NB4 (cell line): ENCODE measurements at regions not wholly inside any gene's neighbourhood (a gene's known extent, or its start where the extent isn't known, plus 50 kb on each side); places are given as distances from the start of the nearest gene placed in this dataset.

Experiments used
- DNase-seq: peaks from one replicate; pipeline ENCODE4 v3.0.0; 2010; ENCODE audit warnings: low read depth
- H3K4me3 ChIP-seq: one replicate; pipeline ENCODE4 v1.5.1; 2011; ENCODE audit warnings: mild to moderate bottlenecking, low read depth, low read length, moderate library complexity
- MYC ChIP-seq: IDR thresholded peaks from 2 replicates; pipeline ENCODE4 v1.6.1; 2011; ENCODE audit warnings: low read depth, low read length
- POLR2A ChIP-seq: IDR thresholded peaks from 2 replicates; pipeline ENCODE4 v1.6.1; 2011; ENCODE audit warnings: mild to moderate bottlenecking; ENCODE audit not compliant: insufficient read length; ENCODE audit errors: extremely low read depth
- TF ChIP-seq, protein P1 (sequence below): IDR thresholded peaks from one replicate; pipeline ENCODE4 v1.5.1; 2012; ENCODE audit warnings: low read depth, low read length
- TF ChIP-seq, protein P2 (sequence below): IDR thresholded peaks from 2 replicates; pipeline ENCODE4 v1.6.1; 2011; ENCODE audit warnings: low read depth, low read length

DNA sequence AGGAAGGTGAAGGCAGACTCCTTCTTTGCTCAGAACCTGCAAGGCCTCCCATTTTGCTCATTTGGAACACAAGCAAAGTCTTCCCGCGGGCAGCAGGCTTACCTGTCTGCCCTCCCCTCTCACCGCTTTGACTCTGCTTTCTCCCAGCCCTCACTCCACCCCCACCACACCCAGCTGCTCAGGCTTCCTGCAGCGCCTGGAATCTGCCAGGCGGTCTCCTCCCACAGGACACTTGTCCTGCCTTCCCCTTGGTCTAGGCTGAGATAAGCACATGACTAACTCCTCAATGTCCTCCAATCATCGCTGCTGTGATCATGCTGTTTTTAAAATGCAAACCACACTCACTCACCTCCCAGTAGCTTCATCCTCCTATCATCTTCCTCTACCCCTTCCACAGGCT lies 430.0 kb downstream of the ZNF516 start:
- no peak overlapping the region for H3K4me3 ChIP-seq
- TF ChIP-seq POLR2A (no peak), MYC (no peak)
- TF ChIP-seq, protein P1, sequence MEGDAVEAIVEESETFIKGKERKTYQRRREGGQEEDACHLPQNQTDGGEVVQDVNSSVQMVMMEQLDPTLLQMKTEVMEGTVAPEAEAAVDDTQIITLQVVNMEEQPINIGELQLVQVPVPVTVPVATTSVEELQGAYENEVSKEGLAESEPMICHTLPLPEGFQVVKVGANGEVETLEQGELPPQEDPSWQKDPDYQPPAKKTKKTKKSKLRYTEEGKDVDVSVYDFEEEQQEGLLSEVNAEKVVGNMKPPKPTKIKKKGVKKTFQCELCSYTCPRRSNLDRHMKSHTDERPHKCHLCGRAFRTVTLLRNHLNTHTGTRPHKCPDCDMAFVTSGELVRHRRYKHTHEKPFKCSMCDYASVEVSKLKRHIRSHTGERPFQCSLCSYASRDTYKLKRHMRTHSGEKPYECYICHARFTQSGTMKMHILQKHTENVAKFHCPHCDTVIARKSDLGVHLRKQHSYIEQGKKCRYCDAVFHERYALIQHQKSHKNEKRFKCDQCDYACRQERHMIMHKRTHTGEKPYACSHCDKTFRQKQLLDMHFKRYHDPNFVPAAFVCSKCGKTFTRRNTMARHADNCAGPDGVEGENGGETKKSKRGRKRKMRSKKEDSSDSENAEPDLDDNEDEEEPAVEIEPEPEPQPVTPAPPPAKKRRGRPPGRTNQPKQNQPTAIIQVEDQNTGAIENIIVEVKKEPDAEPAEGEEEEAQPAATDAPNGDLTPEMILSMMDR, result no peak
- DNase-seq, result no peak

DNA sequence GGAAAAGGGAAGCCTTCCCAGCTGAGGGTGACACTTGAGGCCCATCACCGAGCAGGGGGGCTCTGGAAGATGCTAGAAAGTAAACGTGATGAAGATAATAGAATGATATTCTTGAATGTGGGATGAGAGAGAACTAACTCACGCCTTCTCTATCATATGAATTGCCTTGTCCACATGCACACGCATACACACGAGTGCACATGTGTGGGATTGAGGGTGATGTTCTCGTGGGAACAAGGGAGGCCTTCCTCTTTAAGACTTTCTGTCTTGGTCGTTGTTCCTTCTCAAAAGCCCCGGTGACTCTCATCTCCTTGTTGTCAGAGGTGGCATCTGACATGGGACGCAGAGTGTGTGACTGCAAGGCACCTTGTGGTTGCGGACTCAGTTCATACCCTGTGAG lies 436.9 kb downstream of the ZNF516 start:
- no peak overlapping the region for H3K4me3 ChIP-seq
- TF ChIP-seq POLR2A, result no peak
- TF ChIP-seq, protein P2, sequence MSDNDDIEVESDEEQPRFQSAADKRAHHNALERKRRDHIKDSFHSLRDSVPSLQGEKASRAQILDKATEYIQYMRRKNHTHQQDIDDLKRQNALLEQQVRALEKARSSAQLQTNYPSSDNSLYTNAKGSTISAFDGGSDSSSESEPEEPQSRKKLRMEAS, result no peak
- TF ChIP-seq, protein P1, result no peak
- no peak for DNase-seq

DNA sequence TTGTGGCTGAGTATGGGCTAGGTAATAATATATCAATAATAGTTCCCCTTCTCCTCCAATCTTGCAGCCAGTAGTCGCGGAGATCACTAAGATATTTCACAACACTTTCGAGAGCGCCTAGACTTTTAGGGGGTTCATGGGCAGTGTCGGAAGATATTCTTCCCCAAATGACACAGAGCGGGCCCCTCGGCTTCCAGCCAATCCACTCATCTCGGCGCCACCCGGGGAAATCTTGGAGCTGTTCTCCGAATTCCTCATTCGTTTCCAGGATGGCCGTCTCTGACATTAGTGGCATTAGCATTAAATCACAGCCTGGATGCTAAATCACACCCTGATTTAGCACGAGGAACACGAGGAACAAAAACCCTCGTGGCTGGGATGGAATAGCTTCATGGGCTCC lies 437.7 kb downstream of the ZNF516 start:
- no peak for DNase-seq
- TF ChIP-seq, protein P1, result no peak
- TF ChIP-seq, protein P2, result no peak
- TF ChIP-seq POLR2A (no peak), MYC (no peak)
- no peak overlapping the region for H3K4me3 ChIP-seq

DNA sequence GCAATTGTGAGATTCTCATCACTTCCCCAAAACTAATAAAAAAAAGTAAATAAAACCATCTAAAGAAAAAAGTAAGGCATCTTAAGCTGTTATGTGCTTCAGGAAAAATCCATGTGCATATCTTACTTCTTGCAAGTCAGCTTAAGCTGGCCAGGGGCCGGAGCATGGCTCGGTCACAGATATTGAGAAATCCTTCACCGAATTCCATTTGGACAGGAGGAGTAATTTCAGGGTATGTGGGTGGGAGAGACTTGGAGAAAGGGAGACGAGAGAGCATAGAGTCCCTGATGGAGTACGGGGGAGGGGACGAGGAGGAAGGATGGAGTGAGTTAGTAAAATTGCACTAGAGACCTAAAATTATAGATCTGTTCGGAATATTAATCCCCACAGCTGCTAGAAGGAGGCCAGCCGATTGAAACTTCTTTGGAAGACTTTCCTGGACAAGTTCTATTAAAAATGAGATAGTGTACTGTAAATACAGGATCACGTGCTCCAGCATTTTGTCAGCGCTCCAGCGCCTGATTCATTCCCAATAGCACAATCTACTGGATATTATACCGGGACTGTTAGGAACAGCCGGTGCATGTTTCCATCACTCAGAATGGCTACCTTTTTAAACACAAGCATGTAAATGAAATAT lies 438.5 kb downstream of the ZNF516 start:
- TF ChIP-seq MYC (no peak), POLR2A (no peak)
- TF ChIP-seq, protein P2, result no peak
- TF ChIP-seq, protein P1, result no peak
- no peak overlapping the region for H3K4me3 ChIP-seq
- DNase-seq, result no peak

DNA sequence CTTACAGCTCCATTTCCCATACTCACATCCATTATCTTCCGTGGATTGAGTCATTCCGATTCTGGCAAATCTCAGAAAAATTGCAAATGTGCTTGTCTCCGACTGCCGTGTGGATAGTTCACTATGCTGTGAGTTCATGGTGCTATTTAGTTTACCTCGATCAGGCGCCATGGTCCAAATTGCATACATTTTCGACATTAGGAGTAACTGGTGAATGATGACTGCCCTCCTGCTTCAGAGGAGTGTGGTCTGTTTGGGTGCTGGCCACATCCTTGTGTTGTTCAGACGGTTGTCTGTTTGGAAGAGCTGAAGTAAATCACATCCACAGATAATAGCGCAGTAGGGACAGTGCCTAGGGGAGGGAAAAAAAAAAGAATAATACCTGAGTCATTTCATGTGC lies 439.5 kb downstream of the ZNF516 start:
- TF ChIP-seq POLR2A, result no peak
- TF ChIP-seq, protein P1, result no peak
- TF ChIP-seq MYC, result no peak
- TF ChIP-seq, protein P2, result no peak
- H3K4me3 ChIP-seq, result no peak overlapping the region
- no peak for DNase-seq

DNA sequence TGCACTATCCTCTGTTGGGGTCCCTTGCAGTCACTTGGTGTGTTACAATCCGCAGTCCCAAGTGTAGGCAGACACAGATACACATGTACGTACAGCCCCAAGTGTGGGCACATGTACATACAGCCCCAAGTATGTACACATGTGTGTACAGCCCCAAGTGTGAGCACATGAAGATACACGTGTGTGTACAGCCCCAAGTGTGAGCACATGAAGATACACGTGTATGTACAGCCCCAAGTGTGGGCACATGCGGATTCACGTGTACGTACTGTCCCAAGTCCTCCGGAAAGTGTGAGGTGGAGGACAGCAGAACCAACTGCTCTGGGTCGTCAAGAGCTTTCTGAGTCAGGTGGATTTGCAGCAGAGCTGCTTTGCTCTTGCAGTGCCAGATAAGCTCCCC lies 440.0 kb downstream of the ZNF516 start:
- TF ChIP-seq MYC (no peak), POLR2A (no peak)
- TF ChIP-seq, protein P1, result no peak
- TF ChIP-seq, protein P2, result no peak
- no peak for DNase-seq
- H3K4me3 ChIP-seq, result no peak overlapping the region
